ENCODE measurements at regions not wholly inside any gene's neighbourhood (a gene's known extent, or its start where the extent isn't known, plus 50 kb on each side); places are given as distances from the start of the nearest gene placed in this dataset.

DNA sequence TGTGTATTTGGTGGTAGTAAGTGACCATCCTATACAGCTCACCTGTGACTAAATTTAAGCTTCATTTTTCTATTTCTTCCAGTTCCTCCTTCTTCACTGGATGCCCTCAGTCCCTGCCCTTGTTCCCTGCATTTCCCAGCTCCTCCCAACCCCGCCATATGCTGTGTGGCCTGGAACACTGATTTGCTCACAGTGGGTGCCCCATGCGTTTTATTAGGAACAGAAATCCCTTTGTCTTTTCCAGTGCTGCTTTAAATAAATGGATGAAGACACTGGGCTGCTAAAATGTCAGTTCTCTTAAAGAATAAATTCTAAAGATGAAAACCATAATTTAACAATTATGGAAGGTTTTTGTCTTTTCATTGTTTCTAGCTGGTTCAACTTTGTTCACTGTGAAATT lies 477.3 kb downstream of the DCDC2C start:
- no peak for DNase-seq (ENCODE audit: low read depth, low spot score)
- Histone ChIP-seq H3K27ac (no peak overlapping the region), H3K4me3 (no peak overlapping the region), H3K36me3 (ENCODE audit: insufficient read depth, low read length) (no peaks in the 10 kb centered on the region), H3K9ac (ENCODE audit: insufficient read length) (no peak overlapping the region), H3K9me3 (ENCODE audit: low read depth, low read length) (peaks cover 6% of the 10 kb centered on the region)
- no peak for TF ChIP-seq POLR2AphosphoS5 (IDR thresholded peaks at IDR 0.05; ENCODE audit: borderline replicate concordance, low read depth, low read length)
- TF ChIP-seq FOXP2 (optimal IDR thresholded peaks at IDR 0.05; ENCODE audit: control extremely low read depth, extremely low read length, insufficient read depth): no peak
- no peak for TF ChIP-seq EZH2 (IDR thresholded peaks at IDR 0.05)

DNA sequence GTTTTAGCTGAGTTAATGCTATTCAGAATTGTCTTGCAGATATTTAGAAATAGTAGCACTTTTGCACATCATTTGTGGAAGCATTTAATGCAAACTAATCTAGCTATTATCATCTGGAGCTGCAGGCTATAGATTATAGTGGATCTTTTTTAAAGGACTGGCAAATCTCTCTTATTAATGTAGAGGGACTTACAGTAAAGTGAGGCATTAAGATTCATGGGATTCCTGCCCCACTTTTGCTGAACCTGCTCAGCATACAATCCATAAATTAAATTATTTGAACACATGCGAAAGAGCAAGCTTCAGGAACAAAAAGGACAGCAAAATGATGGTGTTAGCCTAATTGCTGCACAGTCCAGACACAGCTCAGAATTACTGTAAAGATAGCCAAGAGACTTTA lies 477.7 kb downstream of the DCDC2C start:
- Histone ChIP-seq H3K36me3 (ENCODE audit: insufficient read depth, low read length) (no peaks in the 10 kb centered on the region), H3K27ac (no peak overlapping the region), H3K9ac (ENCODE audit: insufficient read length) (no peak overlapping the region), H3K4me3 (no peak overlapping the region), H3K9me3 (ENCODE audit: low read depth, low read length) (peaks cover 2% of the 10 kb centered on the region; the same call in 1 of the 2 replicates)
- no peak for DNase-seq (ENCODE audit: low read depth, low spot score)
- no peak for TF ChIP-seq POLR2AphosphoS5 (IDR thresholded peaks at IDR 0.05; ENCODE audit: borderline replicate concordance, low read depth, low read length)
- no peak for TF ChIP-seq EZH2 (IDR thresholded peaks at IDR 0.05)
- no peak for TF ChIP-seq FOXP2 (optimal IDR thresholded peaks at IDR 0.05; ENCODE audit: control extremely low read depth, extremely low read length, insufficient read depth)

DNA sequence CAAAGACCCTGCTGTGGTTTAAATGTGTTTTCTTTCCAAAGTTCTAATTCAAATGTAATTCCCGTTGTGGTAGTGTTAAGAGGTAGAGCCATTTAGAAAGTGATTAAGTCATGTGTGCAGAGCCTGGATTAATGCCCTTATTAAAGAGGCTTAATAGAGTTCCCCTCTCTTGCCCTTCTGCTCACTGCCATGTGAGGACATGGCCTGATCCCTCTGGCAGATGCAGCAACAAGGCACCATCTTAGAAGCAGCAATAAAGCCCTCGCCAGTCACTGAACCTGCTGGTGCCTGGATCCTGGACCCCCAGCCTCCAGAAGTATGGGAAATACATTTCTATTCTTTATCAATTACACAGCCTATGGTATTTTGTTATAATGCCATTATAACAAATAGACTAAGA lies 485.2 kb downstream of the DCDC2C start:
- Histone ChIP-seq H3K9ac (ENCODE audit: insufficient read length) (no peak overlapping the region), H3K9me3 (ENCODE audit: low read depth, low read length) (0 out of 2 replicates have a peak, but pooled peaks cover 3% of the 10 kb centered on the region), H3K27ac (no peak overlapping the region), H3K4me3 (no peak overlapping the region), H3K36me3 (ENCODE audit: insufficient read depth, low read length) (no peaks in the 10 kb centered on the region)
- TF ChIP-seq FOXP2 (optimal IDR thresholded peaks at IDR 0.05; ENCODE audit: control extremely low read depth, extremely low read length, insufficient read depth): no peak
- TF ChIP-seq EZH2 (IDR thresholded peaks at IDR 0.05): no peak
- TF ChIP-seq POLR2AphosphoS5 (IDR thresholded peaks at IDR 0.05; ENCODE audit: borderline replicate concordance, low read depth, low read length): no peak
- no peak for DNase-seq (ENCODE audit: low read depth, low spot score)

- no peak for TF ChIP-seq POLR2AphosphoS5 (IDR thresholded peaks at IDR 0.05; ENCODE audit: borderline replicate concordance, low read depth, low read length)
- no peak for TF ChIP-seq EZH2 (IDR thresholded peaks at IDR 0.05)
- no peak for TF ChIP-seq FOXP2 (optimal IDR thresholded peaks at IDR 0.05; ENCODE audit: control extremely low read depth, extremely low read length, insufficient read depth)
- Histone ChIP-seq H3K27ac (no peak overlapping the region), H3K9ac (ENCODE audit: insufficient read length) (no peak overlapping the region), H3K36me3 (ENCODE audit: insufficient read depth, low read length) (no peaks in the 10 kb centered on the region), H3K4me3 (no peak overlapping the region), H3K9me3 (ENCODE audit: low read depth, low read length) (0 out of 2 replicates have a peak, but pooled peaks cover 3% of the 10 kb centered on the region)
- DNase-seq (ENCODE audit: low read depth, low spot score): no peak
Measured at GRCh38 chr2:4190548-4190947, 487.2 kb downstream of the DCDC2C start.

DNA sequence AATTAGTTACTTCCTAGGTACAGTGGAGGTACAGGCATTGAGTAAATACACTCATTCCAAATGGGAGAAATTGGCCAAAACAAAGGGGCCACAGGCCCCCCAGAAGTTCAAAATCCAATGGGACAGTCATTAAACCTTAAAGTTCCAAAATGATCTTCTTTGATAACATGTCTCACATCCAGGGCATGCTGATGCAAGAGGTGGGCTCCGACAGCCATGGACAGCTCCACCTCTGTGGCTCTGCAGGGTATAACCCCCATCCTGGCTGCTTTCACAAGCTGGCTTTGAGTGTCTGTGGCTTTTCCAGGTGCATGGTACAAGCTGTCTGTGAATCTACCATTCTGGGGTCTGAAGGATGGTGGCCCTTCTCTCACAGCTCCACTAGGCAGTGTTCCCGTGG lies 488.7 kb downstream of the DCDC2C start:
- TF ChIP-seq FOXP2 (optimal IDR thresholded peaks at IDR 0.05; ENCODE audit: control extremely low read depth, extremely low read length, insufficient read depth): no peak
- no peak for TF ChIP-seq POLR2AphosphoS5 (IDR thresholded peaks at IDR 0.05; ENCODE audit: borderline replicate concordance, low read depth, low read length)
- no peak for TF ChIP-seq EZH2 (IDR thresholded peaks at IDR 0.05)
- no peak for DNase-seq (ENCODE audit: low read depth, low spot score)
- Histone ChIP-seq H3K4me3 (no peak overlapping the region), H3K36me3 (ENCODE audit: insufficient read depth, low read length) (no peaks in the 10 kb centered on the region), H3K9me3 (ENCODE audit: low read depth, low read length) (0 out of 2 replicates have a peak, but pooled peaks cover 3% of the 10 kb centered on the region), H3K9ac (ENCODE audit: insufficient read length) (no peak overlapping the region), H3K27ac (no peak overlapping the region)

DNA sequence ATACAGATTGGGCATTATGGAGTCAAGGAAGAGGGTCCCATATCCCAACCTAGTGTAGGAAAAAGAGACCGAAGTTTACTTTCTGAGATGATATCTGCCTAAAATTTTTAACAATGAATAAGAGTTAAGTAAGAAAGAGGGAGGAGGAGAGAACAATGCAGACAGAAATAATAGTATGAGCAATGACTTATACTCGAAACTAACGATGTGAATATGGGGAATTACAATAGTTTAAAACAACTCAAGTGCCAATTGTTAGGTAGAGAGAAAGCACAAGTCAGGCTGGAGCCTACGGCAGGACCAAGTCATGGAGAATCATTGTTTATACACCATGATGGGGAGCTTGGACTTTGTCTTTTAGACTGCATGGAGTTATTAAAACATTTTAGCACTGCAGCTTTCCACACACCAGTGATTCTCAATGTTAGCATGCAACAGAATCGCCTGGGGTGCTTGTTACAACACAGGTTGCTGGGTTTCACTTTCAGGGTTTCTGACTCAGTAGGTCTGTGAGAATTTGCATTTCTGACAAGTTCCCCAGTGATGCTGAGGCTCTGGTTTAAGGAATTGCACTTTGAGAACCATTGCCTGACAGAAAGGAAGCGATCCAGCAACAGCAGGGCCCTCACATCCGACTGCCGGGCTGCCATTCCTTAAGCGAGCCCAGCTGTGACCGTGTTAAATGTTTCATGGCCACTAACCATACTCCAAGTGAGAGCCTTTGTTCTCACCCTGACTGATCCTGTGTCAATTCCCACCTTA lies 511.2 kb downstream of the DCDC2C start:
- TF ChIP-seq EZH2 (IDR thresholded peaks at IDR 0.05): no peak
- DNase-seq (ENCODE audit: low read depth, low spot score): no peak
- no peaks in the 10 kb centered on the region for H3K9me3 ChIP-seq (ENCODE audit: low read depth, low read length)

DNA sequence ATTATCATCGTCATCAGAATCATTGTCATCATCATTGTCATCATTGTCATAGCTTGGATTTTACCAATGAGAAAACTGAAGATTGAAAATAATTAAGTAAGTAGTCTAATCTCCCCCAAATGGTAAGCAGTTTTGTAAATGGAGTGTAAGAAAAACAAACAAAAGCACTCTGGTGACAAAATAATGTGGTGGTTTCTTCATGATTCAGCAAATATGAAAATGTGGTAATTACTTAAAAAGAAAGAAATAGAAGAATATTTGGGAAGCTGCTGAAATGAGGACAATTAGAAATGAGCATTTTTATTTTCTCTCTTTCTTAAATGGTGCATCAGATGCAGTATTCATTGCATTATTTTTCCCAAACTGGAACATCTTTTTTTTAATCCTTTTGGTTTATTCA lies 514.4 kb downstream of the DCDC2C start:
- no peak overlapping the region for H3K27ac ChIP-seq
- no peaks in the 10 kb centered on the region for H3K9me3 ChIP-seq (ENCODE audit: low read depth, low read length)
- no peak for DNase-seq (ENCODE audit: low read depth, low spot score)
- no peaks in the 10 kb centered on the region for H3K36me3 ChIP-seq (ENCODE audit: insufficient read depth, low read length)
- no peak overlapping the region for H3K9ac ChIP-seq (ENCODE audit: insufficient read length)
- H3K4me3 ChIP-seq: no peak overlapping the region
- no peak for TF ChIP-seq FOXP2 (optimal IDR thresholded peaks at IDR 0.05; ENCODE audit: control extremely low read depth, extremely low read length, insufficient read depth)
- TF ChIP-seq EZH2 (IDR thresholded peaks at IDR 0.05): no peak
- TF ChIP-seq POLR2AphosphoS5 (IDR thresholded peaks at IDR 0.05; ENCODE audit: borderline replicate concordance, low read depth, low read length): no peak

More for the DNA sequence above, 511.2 kb downstream of the DCDC2C start:
- no peak overlapping the region for H3K4me3 ChIP-seq
- no peak overlapping the region for H3K27ac ChIP-seq
- H3K36me3 ChIP-seq (ENCODE audit: insufficient read depth, low read length): no peaks in the 10 kb centered on the region
- H3K9ac ChIP-seq (ENCODE audit: insufficient read length): no peak overlapping the region

- peak overlapping the region; percentile 9 for H3K9ac ChIP-seq (ENCODE audit: insufficient read length)
- no peaks in the 10 kb centered on the region for H3K9me3 ChIP-seq (ENCODE audit: low read depth, low read length)
- no peaks in the 10 kb centered on the region for H3K36me3 ChIP-seq (ENCODE audit: insufficient read depth, low read length)
- no peak for TF ChIP-seq EZH2 (IDR thresholded peaks at IDR 0.05)
- TF ChIP-seq POLR2AphosphoS5 (IDR thresholded peaks at IDR 0.05; ENCODE audit: borderline replicate concordance, low read depth, low read length): no peak
- no peak for TF ChIP-seq FOXP2 (optimal IDR thresholded peaks at IDR 0.05; ENCODE audit: control extremely low read depth, extremely low read length, insufficient read depth)
- H3K4me3 ChIP-seq: peak overlapping the region; percentile 28
- DNase-seq (ENCODE audit: low read depth, low spot score): peak; percentile 16
- peak overlapping the region; percentile 58; the same call in 1 of the 2 replicates for H3K27ac ChIP-seq
Measured at GRCh38 chr2:4219101-4219500, 515.7 kb downstream of the DCDC2C start.

GRCh38 chr2:4219571-4219970 lies 516.2 kb downstream of the DCDC2C start:
- peak overlapping the region; percentile 9 for H3K9ac ChIP-seq (ENCODE audit: insufficient read length)
- DNase-seq (ENCODE audit: low read depth, low spot score): peak; percentile 37
- H3K4me3 ChIP-seq: peak overlapping the region; percentile 28
- peak overlapping the region; percentile 58; the same call in 1 of the 2 replicates for H3K27ac ChIP-seq
- no peak for TF ChIP-seq FOXP2 (optimal IDR thresholded peaks at IDR 0.05; ENCODE audit: control extremely low read depth, extremely low read length, insufficient read depth)
- TF ChIP-seq POLR2AphosphoS5 (IDR thresholded peaks at IDR 0.05; ENCODE audit: borderline replicate concordance, low read depth, low read length): no peak
- no peak for TF ChIP-seq EZH2 (IDR thresholded peaks at IDR 0.05)
- H3K9me3 ChIP-seq (ENCODE audit: low read depth, low read length): no peaks in the 10 kb centered on the region
- H3K36me3 ChIP-seq (ENCODE audit: insufficient read depth, low read length): no peaks in the 10 kb centered on the region
